HEK293T (cell line): ENCODE measurements at regions not wholly inside any gene's neighbourhood (a gene's known extent, or its start where the extent isn't known, plus 50 kb on each side); places are given as distances from the start of the nearest gene placed in this dataset.

Experiments
- BHLHE40 ChIP-seq: fragments of 450-650 bp; IDR thresholded peaks from 2 replicates; pipeline ENCODE4 v1.6.1; 2016; ENCODE audit warnings: mild to moderate bottlenecking, moderate library complexity, borderline replicate concordance
- CTBP1 ChIP-seq: fragments of 450-650 bp; IDR thresholded peaks from 2 replicates; pipeline ENCODE4 v1.6.1; 2016; ENCODE audit warnings: borderline replicate concordance
- ELF4 ChIP-seq: fragments of 450-650 bp; IDR thresholded peaks from 2 replicates; pipeline ENCODE4 v1.6.1; 2017; ENCODE audit warnings: antibody characterized with exemption
- FOXA1 ChIP-seq: fragments of 450-650 bp; IDR thresholded peaks from 2 replicates; pipeline ENCODE4 v1.6.1; 2016; ENCODE audit warnings: mild to moderate bottlenecking
- FOXM1 ChIP-seq: fragments of 450-650 bp; IDR thresholded peaks from 2 replicates; pipeline ENCODE4 v1.6.1; 2017; ENCODE audit warnings: mild to moderate bottlenecking, borderline replicate concordance
- LEF1 ChIP-seq: fragments of 450-650 bp; IDR thresholded peaks from 2 replicates; pipeline ENCODE4 v1.6.1; 2017; ENCODE audit warnings: mild to moderate bottlenecking, borderline replicate concordance
- NFRKB ChIP-seq: fragments of 450-650 bp; IDR thresholded peaks from 2 replicates; pipeline ENCODE4 v1.6.1; 2016; ENCODE audit warnings: mild to moderate bottlenecking, moderate library complexity
- SP1 ChIP-seq: fragments of 450-650 bp; IDR thresholded peaks from 2 replicates; pipeline ENCODE4 v1.6.1; 2017
- TARDBP ChIP-seq: fragments of 450-650 bp; IDR thresholded peaks from 2 replicates; pipeline ENCODE4 v1.6.1; 2016

GRCh38 chr14:87049950-87050349 is 943.0 kb downstream of the GALC start:
- TF ChIP-seq FOXM1 (no peak), ELF4 (no peak), LEF1 (no peak), TARDBP (no peak), FOXA1 (no peak), SP1 (no peak), CTBP1 (no peak), NFRKB (no peak), BHLHE40 (no peak)
